Hematopoietic multipotent progenitor cell treated with erythropoietin and hydrocortisone succinate and interleukin-3 and kit ligand, for 6 days (in vitro differentiated cells): ENCODE measurements at regions not wholly inside any gene's neighbourhood (a gene's known extent, or its start where the extent isn't known, plus 50 kb on each side); places are given as distances from the start of the nearest gene placed in this dataset.
"Not testable (repeated sequence)": the region's sequence is repeated elsewhere in the genome, so short reads cannot be mapped to it uniquely, and the experiment has no call there.

Source experiments
- DNase-seq: peaks from one replicate; pipeline ENCODE4 v3.0.0-alpha.2; 2015

DNA sequence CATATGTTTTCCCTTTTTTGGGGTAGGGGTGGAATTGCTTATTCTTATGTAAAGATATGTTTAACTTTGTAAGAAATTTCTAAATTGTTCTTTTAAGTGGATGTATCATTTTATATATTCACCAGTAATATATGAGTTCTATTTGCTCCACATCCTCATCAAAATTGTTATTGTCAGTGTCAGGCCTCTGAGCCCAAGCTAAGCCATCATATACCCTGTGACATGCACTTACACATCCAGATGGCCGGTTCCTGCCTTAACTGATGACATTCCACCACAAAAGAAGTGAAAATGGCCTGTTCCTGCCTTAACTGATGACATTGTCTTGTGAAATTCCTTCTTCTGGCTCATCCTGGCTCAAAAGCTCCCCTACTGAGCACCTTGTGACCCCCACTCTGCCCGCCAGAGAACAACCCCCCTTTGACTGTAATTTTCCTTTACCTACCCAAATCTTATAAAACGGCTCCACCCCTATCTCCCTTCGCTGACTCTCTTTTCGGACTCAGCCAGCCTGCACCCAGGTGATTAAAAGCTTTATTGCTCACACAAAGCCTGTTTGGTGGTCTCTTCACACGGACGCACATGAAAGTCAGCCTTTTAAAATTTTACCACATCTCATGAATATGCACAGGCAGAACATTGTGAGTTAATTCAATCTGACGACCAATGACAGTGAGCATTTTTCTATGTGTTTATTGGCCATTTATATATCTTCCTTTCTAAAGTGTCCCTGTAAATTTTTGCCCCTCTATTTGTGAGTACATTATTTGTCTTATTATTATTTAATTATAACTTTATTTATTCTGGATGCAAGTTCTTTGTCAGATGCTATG is 176.8 kb downstream of the CDC14C start:
- not testable (repeated sequence) for DNase-seq

GRCh38 chr7:49102411-49102810 is 178.1 kb downstream of the CDC14C start:
- no peak for DNase-seq

DNA sequence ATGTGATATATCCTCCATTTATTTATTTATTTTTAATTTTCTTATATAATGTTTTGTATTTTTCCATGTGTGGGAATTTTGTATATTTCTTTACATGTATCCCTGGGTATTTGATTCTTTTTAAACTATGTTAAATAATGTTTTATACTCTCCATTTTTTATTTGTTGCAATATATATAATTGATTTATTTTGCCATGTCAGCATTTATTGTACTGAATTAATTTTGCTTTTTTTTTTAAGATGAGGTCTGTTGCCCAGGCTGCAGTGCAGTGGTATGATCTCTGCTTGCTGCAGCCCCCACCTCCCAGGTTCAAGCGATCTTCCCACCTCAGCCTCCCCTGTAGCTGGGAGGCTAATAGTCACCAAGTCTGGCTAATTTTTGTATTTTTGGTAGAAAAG is 187.4 kb downstream of the CDC14C start:
- no peak for DNase-seq

- no peak for DNase-seq
These were observed 187.9 kb downstream of the CDC14C start for GRCh38 chr7:49112222-49112621.

GRCh38 chr7:49112647-49113046 is 188.3 kb downstream of the CDC14C start:
- DNase-seq: no peak

- no peak for DNase-seq
These were observed 195.4 kb downstream of the CDC14C start for GRCh38 chr7:49119706-49120105.

- DNase-seq: no peak
These were observed 200.9 kb downstream of the CDC14C start for GRCh38 chr7:49125246-49125645.

GRCh38 chr7:49127359-49127913 is 203.1 kb downstream of the CDC14C start:
- DNase-seq: no peak

GRCh38 chr7:49137978-49138377 is 213.6 kb downstream of the CDC14C start:
- no peak for DNase-seq

DNA sequence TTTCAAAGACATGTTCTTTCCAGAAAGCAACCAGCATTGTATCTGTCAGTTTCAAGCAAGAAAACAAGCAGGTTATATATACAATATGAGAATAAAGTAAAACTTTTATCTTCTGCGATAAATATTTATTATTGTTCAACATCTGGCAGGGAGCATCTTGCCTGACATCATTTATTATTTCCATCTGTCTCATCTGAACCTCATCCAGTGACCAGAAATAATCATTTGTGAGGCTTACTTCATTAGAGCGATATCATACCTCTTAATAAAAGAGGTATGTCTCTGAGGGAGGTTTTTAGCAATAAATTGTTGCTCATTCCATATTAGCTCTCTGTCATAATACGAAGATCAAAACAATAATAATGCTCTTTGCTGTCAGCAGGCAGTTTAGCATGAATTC is 226.1 kb downstream of the CDC14C start:
- DNase-seq: no peak

DNA sequence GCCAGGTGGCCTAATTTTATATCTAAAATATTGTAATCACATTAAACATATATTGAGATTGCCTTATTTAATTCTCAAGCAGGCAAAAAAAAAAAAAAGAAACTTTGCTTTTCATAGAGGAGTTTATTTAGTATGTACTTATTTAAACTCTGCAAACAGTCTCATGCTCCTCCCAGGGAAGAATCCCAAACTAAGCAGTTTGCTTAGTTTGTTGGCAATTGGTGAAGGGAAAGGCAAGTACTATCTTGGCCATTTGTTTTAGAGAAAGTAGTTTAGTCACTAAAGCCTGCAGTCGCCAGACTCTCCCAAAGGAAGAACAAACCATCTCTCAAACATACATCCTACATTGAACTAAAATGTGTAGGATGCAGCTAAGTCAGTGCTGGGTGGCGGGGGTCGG is 226.8 kb downstream of the CDC14C start:
- no peak for DNase-seq

GRCh38 chr7:49158321-49158720 is 234.0 kb downstream of the CDC14C start:
- DNase-seq: no peak

DNA sequence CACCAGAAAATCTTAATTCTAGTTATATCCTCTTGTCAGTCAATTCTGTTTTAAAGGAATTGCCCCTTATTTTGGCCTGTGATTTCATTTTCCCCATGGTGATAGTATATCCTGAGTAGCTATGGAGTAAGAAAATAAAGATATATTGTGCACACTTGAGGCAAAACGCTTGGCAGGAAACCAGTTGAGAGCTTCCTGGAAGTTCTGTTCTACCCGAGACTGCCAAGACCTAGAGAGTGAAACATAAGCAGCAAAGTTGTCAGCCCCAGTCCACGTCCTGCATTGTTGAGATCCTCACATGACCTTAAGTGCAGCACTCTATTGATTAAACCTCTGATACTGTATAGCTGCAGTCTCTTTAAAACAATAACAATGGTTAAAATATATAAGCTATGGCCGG is 235.2 kb downstream of the CDC14C start:
- DNase-seq: no peak

DNA sequence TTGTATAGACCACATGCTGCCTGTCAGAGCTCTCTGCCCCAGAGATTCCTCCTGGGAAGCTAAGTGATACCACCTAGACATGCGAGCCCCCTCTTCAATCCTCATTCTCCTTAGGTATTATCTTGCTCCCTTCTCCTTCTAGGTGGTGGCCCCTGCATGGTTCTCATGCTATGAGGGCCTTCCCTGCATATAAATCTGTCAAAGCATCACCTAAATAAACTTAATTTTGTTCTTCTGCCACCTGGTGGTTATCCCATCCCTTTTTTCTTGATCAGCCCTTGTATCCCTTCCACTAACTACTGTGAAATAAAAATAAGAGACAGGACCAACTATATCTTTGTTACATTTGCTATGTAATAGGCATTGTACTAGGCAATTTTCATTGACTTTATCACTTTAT is 242.1 kb downstream of the CDC14C start:
- peak; percentile 4 for DNase-seq

DNA sequence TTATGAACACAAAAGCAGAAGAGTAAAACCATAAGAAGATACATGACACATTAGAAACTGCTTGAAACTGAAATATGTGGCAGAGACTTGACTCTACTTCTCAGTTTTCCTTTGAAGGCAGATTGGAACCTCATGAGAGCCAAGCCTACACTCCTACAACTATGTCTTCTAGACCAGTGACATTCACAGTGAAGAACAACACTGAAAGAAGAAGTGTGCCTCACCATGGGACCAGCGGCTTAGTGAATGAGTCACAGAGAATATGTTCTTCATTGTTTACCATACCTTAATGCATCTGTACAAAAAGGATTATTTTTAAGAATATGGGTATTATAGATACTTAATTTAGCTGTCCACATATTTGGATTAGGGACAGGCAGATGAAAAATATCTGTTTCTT is 248.3 kb downstream of the CDC14C start:
- DNase-seq: no peak

DNA sequence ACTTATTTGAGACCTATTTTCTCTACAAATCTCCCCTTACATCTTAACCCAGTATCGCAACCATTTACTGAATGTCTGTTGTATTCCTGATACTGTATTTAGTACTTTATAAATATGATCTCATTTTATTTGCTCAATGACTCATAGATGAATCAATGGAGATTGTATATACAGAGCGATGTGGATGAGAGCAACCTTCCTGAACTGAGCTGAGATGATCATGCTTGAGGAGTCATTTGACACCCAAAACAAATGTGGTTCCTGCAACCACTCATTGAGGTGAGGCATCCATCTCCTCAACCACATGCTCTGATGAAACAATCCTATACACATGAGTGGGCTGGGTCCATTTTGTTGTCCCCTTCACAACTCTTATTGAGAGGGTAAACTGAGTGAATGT is 250.0 kb downstream of the CDC14C start:
- DNase-seq: no peak

- no peak for DNase-seq
These were observed 263.4 kb downstream of the CDC14C start for GRCh38 chr7:49187543-49188268.

GRCh38 chr7:49228426-49229098 is 304.2 kb downstream of the CDC14C start:
- DNase-seq: no peak

GRCh38 chr7:49229246-49229645 is 304.9 kb downstream of the CDC14C start:
- DNase-seq: no peak

DNA sequence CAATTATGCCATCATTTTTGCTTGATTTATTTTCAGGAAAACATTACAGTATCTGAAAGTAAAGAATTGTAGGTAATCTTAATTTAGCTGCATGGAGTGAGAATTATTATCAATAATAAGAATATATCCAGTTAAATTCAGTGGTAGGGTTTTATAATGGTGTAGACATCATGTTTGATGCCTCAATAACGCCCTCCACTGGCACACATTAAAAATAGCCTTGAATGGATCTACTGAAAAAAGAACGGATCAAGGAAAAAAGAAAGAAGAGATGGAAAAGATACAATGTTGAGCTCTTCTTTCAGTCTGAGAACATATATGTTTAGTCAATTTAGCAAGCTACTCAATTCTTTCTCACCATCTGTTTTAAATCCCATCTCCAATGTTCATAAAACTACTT is 319.2 kb downstream of the CDC14C start:
- DNase-seq: no peak

DNA sequence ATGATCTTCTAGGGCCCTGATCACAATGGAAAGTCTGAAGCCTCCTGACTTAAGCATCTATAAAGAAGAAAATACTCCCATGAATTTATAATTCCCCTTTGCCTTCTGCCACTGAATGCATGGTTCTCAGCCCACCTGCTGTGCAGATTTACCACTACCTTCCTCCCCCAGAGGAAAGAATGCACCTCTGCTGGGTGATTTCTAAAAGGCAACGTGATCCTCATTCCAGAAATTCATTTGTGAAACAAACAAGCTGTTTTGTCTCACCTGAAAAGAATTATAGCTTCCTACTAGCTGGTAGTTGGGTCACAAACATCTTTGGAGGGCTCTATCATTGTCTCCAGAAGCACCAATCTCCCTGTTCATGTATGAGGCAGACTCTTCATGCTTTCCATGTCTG is 320.2 kb downstream of the CDC14C start:
- DNase-seq: no peak

- no peak for DNase-seq
These were observed 320.7 kb downstream of the CDC14C start for GRCh38 chr7:49245062-49245461.

DNA sequence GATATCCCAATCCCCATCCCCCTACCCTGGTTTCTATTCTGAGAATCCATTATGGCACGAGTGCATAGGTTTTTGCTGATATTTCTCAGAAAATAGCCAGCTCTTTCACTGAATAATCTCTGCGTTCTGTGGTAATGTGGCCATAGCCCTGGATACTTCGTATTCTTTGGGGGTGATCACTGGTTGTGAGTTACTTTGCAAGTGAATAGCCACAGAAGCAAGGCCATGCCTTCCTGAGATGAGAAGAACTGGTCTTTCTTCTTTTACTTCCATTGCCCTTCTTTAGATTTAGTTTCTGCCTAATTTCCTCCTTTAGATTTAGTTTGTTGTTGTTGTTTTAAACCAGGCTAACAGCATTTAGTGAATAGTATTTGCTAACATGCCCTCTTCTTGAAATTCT is 323.4 kb downstream of the CDC14C start:
- DNase-seq: no peak

GRCh38 chr7:49255054-49255453 is 330.7 kb downstream of the CDC14C start:
- DNase-seq: no peak
